OCI-LY1 (cell line): ENCODE measurements at regions not wholly inside any gene's neighbourhood (a gene's known extent, or its start where the extent isn't known, plus 50 kb on each side); places are given as distances from the start of the nearest gene placed in this dataset.
"Not testable (repeated sequence)": the region's sequence is repeated elsewhere in the genome, so short reads cannot be mapped to it uniquely, and the experiment has no call there.

Source experiments
- H2AFZ ChIP-seq: fragments of 200-600 bp; sonication (generic), shearing (Covaris generic); 2 replicates; pipeline ENCODE4 v1.6.0; 2014; ENCODE audit warnings: antibody characterized with exemption, mild to moderate bottlenecking, low read length
- H3F3A ChIP-seq: fragments of 200-600 bp; sonication (generic), shearing (Covaris generic); 2 replicates; pipeline ENCODE4 v1.6.0; 2014; ENCODE audit warnings: mild to moderate bottlenecking, antibody characterized with exemption, low read length, moderate library complexity; ENCODE audit not compliant: insufficient read depth
- H3K27ac ChIP-seq: fragments of 200-600 bp; sonication (generic); 2 replicates; pipeline ENCODE4 v1.5.1; 2014; ENCODE audit warnings: low read length, mixed run types, mild to moderate bottlenecking, low read depth; ENCODE audit not compliant: poor library complexity, severe bottlenecking
- H3K27me3 ChIP-seq: fragments of 200-600 bp; sonication (generic); 2 replicates; pipeline ENCODE4 v1.6.0; 2014; ENCODE audit warnings: antibody characterized with exemption, mild to moderate bottlenecking, low read length, moderate library complexity; ENCODE audit not compliant: insufficient read depth
- H3K36me3 ChIP-seq: fragments of 200-600 bp; sonication (generic); 2 replicates; pipeline ENCODE4 v1.6.1; 2014; ENCODE audit warnings: mild to moderate bottlenecking, antibody characterized with exemption, low read length, moderate library complexity, mixed read lengths; ENCODE audit not compliant: insufficient read depth
- H3K4me1 ChIP-seq: fragments of 200-600 bp; sonication (generic); 2 replicates; pipeline ENCODE4 v1.5.1; 2014; ENCODE audit warnings: mild to moderate bottlenecking, low read length, moderate library complexity; ENCODE audit not compliant: insufficient read depth, severe bottlenecking
- H3K4me2 ChIP-seq: fragments of 200-600 bp; sonication (generic), shearing (Covaris generic); 2 replicates; pipeline ENCODE4 v1.6.1; 2014; ENCODE audit warnings: low read length
- H3K4me3 ChIP-seq: fragments of 200-600 bp; sonication (generic); 2 replicates; pipeline ENCODE4 v1.5.1; 2014; ENCODE audit warnings: low read length, low read depth, mild to moderate bottlenecking, mixed read lengths; ENCODE audit not compliant: poor library complexity, severe bottlenecking
- H3K79me2 ChIP-seq: fragments of 200-600 bp; shearing (Covaris generic); 2 replicates; pipeline ENCODE4 v1.6.1; 2016; ENCODE audit warnings: mixed run types, low read length, mixed read lengths; ENCODE audit not compliant: insufficient read depth
- H3K9ac ChIP-seq: fragments of 200-600 bp; sonication (generic), shearing (Covaris generic); 2 replicates; pipeline ENCODE4 v1.6.1; 2014; ENCODE audit warnings: mild to moderate bottlenecking, low read length, mixed read lengths
- H3K9me2 ChIP-seq: fragments of 200-600 bp; sonication (generic), shearing (Covaris generic); 2 replicates; pipeline ENCODE4 v1.6.1; 2014; ENCODE audit warnings: low read depth, mild to moderate bottlenecking, low read length, mixed read lengths
- H3K9me3 ChIP-seq: fragments of 200-600 bp; shearing (Covaris generic); 2 replicates; pipeline ENCODE4 v1.6.1; 2014; ENCODE audit warnings: low read length, mixed read lengths
- H4K20me1 ChIP-seq: fragments of 200-600 bp; sonication (generic), shearing (Covaris generic); 2 replicates; pipeline ENCODE4 v1.6.0; 2016; ENCODE audit warnings: mild to moderate bottlenecking, low read length; ENCODE audit not compliant: insufficient read depth
- EZH2 ChIP-seq: fragments of 200-600 bp; sonication (generic), shearing (Covaris generic); IDR thresholded peaks from 2 replicates; pipeline ENCODE4 v1.8.0; 2017; ENCODE audit warnings: borderline replicate concordance, mixed run types, mild to moderate bottlenecking, antibody characterized with exemption, low read length, moderate library complexity, mixed read lengths
- TF ChIP-seq, protein P1 (sequence below): fragments of 200-600 bp; sonication (generic), shearing (Covaris generic); IDR thresholded peaks from 2 replicates; pipeline ENCODE4 v1.5.1; 2017; ENCODE audit warnings: mild to moderate bottlenecking, antibody characterized with exemption, low read length, moderate library complexity, mixed read lengths

DNA sequence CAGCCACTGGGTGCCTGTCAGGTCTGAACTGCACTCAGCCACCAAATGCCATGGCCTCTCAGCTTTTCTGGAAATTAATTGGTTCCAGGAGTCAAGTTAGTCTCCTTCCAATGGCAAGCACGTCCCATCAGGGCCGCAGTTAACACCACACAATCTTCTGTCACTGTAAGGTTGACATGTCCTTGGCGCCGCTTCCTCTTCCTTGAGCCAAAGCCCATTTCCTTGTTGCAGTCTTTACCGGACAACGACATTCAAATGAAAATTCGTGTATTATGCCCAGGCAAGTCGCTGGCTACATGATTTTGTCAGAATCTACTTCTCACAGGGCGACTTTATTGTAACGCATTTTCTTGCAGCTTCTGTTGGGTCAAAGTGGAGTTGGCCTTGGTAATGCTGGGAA is 430.6 kb upstream of the KAZN start:
- Histone ChIP-seq H3K36me3 (no peaks in the 10 kb centered on the region), H3K4me2 (no peak overlapping the region), H3F3A (no peaks in the 10 kb centered on the region), H4K20me1 (no peaks in the 10 kb centered on the region), H3K27ac (no peak overlapping the region), H3K79me2 (no peaks in the 10 kb centered on the region), H2AFZ (no peak overlapping the region), H3K9me3 (no peaks in the 10 kb centered on the region), H3K9me2 (no peaks in the 10 kb centered on the region), H3K9ac (no peak overlapping the region), H3K27me3 (no peaks in the 10 kb centered on the region), H3K4me3 (no peak overlapping the region), H3K4me1 (no peaks in the 10 kb centered on the region)
- no peak for TF ChIP-seq EZH2

DNA sequence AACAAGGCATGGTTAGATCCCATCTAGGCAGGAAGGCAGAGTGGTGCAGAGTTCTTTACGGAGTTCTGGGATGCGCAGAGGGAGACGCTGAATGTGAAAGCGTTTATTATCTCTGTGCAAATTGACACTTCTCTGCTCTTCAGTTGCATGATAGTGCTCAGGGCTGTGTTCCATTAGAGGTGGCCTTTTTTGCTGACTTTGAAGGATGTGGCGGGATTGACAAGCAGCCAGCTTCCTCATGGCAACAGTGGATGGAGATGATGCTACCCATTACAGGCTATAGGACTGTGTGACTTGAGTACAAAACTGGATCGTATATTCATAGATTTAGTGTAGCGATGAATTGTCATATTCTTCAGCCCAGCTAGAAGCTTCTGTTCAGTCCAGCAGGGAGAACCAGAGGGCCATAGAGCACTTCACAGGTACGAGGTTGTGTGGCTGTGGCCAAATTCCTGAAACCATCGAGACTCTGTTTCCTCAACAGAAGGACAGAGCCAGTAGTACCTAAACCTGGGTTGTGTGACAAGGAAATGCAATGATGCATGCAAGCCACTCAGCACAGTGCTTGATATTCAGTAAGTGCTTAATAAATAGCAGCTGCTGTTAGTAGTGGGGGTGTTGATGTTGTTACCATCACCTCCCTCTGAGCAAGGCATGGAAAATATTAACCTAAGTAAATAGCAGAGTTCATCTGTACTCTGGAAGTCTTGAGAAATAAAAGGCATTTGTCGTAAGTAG is 430.0 kb upstream of the KAZN start:
- Histone ChIP-seq H3K4me3 (no peak overlapping the region), H3K27ac (no peak overlapping the region), H3K79me2 (no peaks in the 10 kb centered on the region), H3K27me3 (no peaks in the 10 kb centered on the region), H3K4me1 (no peaks in the 10 kb centered on the region), H3K9me3 (no peaks in the 10 kb centered on the region), H3K9ac (no peak overlapping the region), H3K9me2 (no peaks in the 10 kb centered on the region), H4K20me1 (no peaks in the 10 kb centered on the region), H3F3A (no peaks in the 10 kb centered on the region), H3K4me2 (no peak overlapping the region), H2AFZ (no peak overlapping the region), H3K36me3 (no peaks in the 10 kb centered on the region)
- TF ChIP-seq, protein P1, sequence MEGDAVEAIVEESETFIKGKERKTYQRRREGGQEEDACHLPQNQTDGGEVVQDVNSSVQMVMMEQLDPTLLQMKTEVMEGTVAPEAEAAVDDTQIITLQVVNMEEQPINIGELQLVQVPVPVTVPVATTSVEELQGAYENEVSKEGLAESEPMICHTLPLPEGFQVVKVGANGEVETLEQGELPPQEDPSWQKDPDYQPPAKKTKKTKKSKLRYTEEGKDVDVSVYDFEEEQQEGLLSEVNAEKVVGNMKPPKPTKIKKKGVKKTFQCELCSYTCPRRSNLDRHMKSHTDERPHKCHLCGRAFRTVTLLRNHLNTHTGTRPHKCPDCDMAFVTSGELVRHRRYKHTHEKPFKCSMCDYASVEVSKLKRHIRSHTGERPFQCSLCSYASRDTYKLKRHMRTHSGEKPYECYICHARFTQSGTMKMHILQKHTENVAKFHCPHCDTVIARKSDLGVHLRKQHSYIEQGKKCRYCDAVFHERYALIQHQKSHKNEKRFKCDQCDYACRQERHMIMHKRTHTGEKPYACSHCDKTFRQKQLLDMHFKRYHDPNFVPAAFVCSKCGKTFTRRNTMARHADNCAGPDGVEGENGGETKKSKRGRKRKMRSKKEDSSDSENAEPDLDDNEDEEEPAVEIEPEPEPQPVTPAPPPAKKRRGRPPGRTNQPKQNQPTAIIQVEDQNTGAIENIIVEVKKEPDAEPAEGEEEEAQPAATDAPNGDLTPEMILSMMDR: no peak
- TF ChIP-seq EZH2: no peak

DNA sequence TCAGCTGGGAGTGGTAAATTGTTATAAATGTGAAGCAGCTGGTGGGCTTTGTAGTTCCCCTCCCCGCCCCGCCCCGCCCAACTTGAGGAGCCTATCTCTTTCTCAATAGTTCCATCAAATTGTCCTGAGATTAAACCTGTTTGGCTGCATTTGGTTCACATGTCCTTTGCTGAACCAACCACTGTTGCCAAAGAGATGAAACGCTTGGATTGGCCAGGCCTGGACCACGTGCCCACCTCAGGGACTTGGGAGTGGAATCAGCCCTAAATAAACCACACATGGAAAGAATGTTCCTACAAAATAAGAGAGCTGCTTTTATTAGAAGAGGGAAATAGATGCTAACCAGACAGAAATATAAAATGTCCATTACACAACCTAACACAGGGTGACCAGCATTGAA is 424.9 kb upstream of the KAZN start:
- H3K79me2 ChIP-seq: no peaks in the 10 kb centered on the region
- no peaks in the 10 kb centered on the region for H3K9me2 ChIP-seq
- H3K36me3 ChIP-seq: no peaks in the 10 kb centered on the region
- H2AFZ ChIP-seq: no peak overlapping the region
- no peaks in the 10 kb centered on the region for H3F3A ChIP-seq
- H3K9ac ChIP-seq: no peak overlapping the region
- H3K27ac ChIP-seq: no peak overlapping the region
- H3K4me2 ChIP-seq: no peak overlapping the region
- H3K9me3 ChIP-seq: no peaks in the 10 kb centered on the region
- H3K27me3 ChIP-seq: no peaks in the 10 kb centered on the region
- no peaks in the 10 kb centered on the region for H4K20me1 ChIP-seq
- TF ChIP-seq, protein P1: no peak
- TF ChIP-seq EZH2: no peak
- H3K4me3 ChIP-seq: no peak overlapping the region
- no peaks in the 10 kb centered on the region for H3K4me1 ChIP-seq

DNA sequence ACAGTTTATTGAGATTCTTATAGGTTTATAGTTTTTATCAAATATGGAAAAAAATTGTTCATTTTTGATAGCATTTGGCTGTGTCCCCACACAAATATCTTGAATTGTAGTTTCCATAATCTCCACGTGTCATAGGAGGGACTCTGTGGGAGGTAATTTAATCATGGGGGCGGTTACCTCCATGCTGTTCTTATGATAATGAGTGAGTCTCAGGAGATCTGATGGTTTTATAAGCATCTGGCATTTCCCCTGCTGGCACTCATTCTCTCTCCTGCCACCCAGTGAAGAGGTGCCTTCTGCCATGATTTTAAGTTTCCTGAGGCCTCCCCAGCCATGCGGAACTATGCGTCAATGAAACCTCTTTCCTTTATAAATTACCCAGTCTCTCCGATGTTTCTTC is 420.6 kb upstream of the KAZN start:
- not testable (repeated sequence) for H4K20me1 ChIP-seq, H2AFZ ChIP-seq, H3K9ac ChIP-seq, H3K4me3 ChIP-seq, H3K4me2 ChIP-seq, H3K4me1 ChIP-seq, H3K36me3 ChIP-seq, H3F3A ChIP-seq, H3K27ac ChIP-seq, H3K27me3 ChIP-seq, H3K9me3 ChIP-seq, H3K9me2 ChIP-seq, H3K79me2 ChIP-seq
